Panc1 (cell line): ENCODE measurements at regions not wholly inside any gene's neighbourhood (a gene's known extent, or its start where the extent isn't known, plus 50 kb on each side); places are given as distances from the start of the nearest gene placed in this dataset.

ENCODE experiments used
- ATAC-seq: fragments of 200-7000 bp; cut with Tn5 transposase; 2 replicates; pipeline ENCODE4 v1.9.1; 2020; ENCODE audit warnings: mild to moderate bottlenecking, moderate library complexity
- BruUV-seq: library from RNA; stranded (reverse); fragments of 400-500 nt; replicated peaks from 2 replicates; lab custom pipeline; 2021; lab: Mats Ljungman, UMichigan
- CTCF ChIA-PET: fragments of 300-600 bp; sonication (Branson Sonifier 250); formaldehyde crosslinking; loops from one replicate; lab custom pipeline; 2022; ENCODE audit warnings: antibody characterized with exemption; lab: Charles Lee
- POLR2A ChIA-PET: fragments of 300-600 bp; sonication (Branson Sonifier 250); formaldehyde crosslinking; loops from one replicate; lab custom pipeline; 2022; ENCODE audit warnings: antibody characterized with exemption; lab: Charles Lee
- DNase-seq: peaks from one replicate; pipeline ENCODE4 v3.0.0-alpha.2; 2010; ENCODE audit warnings: low read depth, low spot score
- H3K27ac ChIP-seq: 2 replicates; pipeline ENCODE4 v1.5.1; 2011; ENCODE audit warnings: mild to moderate bottlenecking, low read length, inconsistent platforms
- H3K27me3 ChIP-seq: fragments of 200-500 bp; sonication (Bioruptor generic); 2 replicates; pipeline ENCODE4 v1.6.0; 2014; ENCODE audit warnings: low read length, inconsistent platforms; ENCODE audit not compliant: control insufficient read depth, insufficient read depth
- H3K36me3 ChIP-seq: fragments of 200-500 bp; sonication (Bioruptor generic); 2 replicates; pipeline ENCODE4 v1.5.1; 2014; ENCODE audit warnings: inconsistent platforms, mild to moderate bottlenecking, low read length, moderate library complexity; ENCODE audit not compliant: control insufficient read depth, insufficient read depth
- H3K4me1 ChIP-seq: 2 replicates; pipeline ENCODE4 v1.5.1; 2011; ENCODE audit warnings: inconsistent platforms, mild to moderate bottlenecking, low read length, moderate library complexity; ENCODE audit not compliant: control insufficient read depth, insufficient read depth
- H3K4me3 ChIP-seq, 2 experiments: 2 replicates each; pipeline ENCODE4 v1.5.1; 2011 to 2012; ENCODE audit warnings: low read depth in 2 of 2, low read length in 2 of 2, mild to moderate bottlenecking in 2 of 2, inconsistent platforms in 1 of 2, moderate library complexity in 1 of 2
- H3K9me3 ChIP-seq: fragments of 200-500 bp; sonication (Bioruptor generic); 2 replicates; pipeline ENCODE4 v1.5.1; 2014; ENCODE audit warnings: low read depth, mild to moderate bottlenecking, inconsistent platforms, low read length, moderate library complexity; ENCODE audit not compliant: control insufficient read depth, insufficient read depth
- CTCF ChIP-seq: fragments of 450-650 bp; IDR thresholded peaks from 2 replicates; pipeline ENCODE4 v1.5.1; 2017; ENCODE audit warnings: mild to moderate bottlenecking
- POLR2AphosphoS5 ChIP-seq: IDR thresholded peaks from 2 replicates; pipeline ENCODE4 v1.6.1; 2012; ENCODE audit warnings: mild to moderate bottlenecking, low read depth, low read length, moderate library complexity
- SIN3A ChIP-seq: IDR thresholded peaks from 2 replicates; pipeline ENCODE4 v1.6.1; 2012; ENCODE audit warnings: low read depth, mild to moderate bottlenecking, low read length, moderate library complexity, borderline replicate concordance; ENCODE audit not compliant: insufficient read depth
- TCF7L2 ChIP-seq: IDR thresholded peaks from 2 replicates; pipeline ENCODE4 v1.6.1; 2011; ENCODE audit warnings: mild to moderate bottlenecking, low read depth, low read length, inconsistent platforms
- in situ Hi-C: cut with HindIII; loops from 2 replicates; pipeline ENCODE4 v1.10.0; 2016; ENCODE audit warnings: low sequenced_read_pairs, low pct_unique_long_range_greater_than_20kb
- intact Hi-C: fragments of 100-400 bp; cut with micrococcal nuclease; formaldehyde crosslinking; loops from one replicate; pipeline ENCODE4 v1.10.0; 2022; ENCODE audit not compliant: unreplicated experiment
- TF ChIP-seq, protein P1 (sequence below), 2 experiments: IDR thresholded peaks; 2 replicates each; pipeline ENCODE4 v1.6.1; 2011 to 2012; ENCODE audit warnings: low read depth in 2 of 2, control low read depth in 1 of 2, low read length in 1 of 2, mild to moderate bottlenecking in 1 of 2, moderate library complexity in 1 of 2; ENCODE audit not compliant: insufficient read depth in 1 of 2

GRCh38 chr9:18268381-18268780, 205.6 kb upstream of the ADAMTSL1 start:
- intact Hi-C loops (loop anchor here (10.0 kb wide), 1 partner anchor 756 kb away; no protein-coding TSS in a partner anchor), in situ Hi-C loops (no loop called here)
- no peak overlapping the region for H3K4me3 ChIP-seq
- TF ChIP-seq SIN3A, result no peak
- TF ChIP-seq TCF7L2, result no peak
- no peak for TF ChIP-seq CTCF
- no peak for TF ChIP-seq POLR2AphosphoS5
- TF ChIP-seq, protein P1, sequence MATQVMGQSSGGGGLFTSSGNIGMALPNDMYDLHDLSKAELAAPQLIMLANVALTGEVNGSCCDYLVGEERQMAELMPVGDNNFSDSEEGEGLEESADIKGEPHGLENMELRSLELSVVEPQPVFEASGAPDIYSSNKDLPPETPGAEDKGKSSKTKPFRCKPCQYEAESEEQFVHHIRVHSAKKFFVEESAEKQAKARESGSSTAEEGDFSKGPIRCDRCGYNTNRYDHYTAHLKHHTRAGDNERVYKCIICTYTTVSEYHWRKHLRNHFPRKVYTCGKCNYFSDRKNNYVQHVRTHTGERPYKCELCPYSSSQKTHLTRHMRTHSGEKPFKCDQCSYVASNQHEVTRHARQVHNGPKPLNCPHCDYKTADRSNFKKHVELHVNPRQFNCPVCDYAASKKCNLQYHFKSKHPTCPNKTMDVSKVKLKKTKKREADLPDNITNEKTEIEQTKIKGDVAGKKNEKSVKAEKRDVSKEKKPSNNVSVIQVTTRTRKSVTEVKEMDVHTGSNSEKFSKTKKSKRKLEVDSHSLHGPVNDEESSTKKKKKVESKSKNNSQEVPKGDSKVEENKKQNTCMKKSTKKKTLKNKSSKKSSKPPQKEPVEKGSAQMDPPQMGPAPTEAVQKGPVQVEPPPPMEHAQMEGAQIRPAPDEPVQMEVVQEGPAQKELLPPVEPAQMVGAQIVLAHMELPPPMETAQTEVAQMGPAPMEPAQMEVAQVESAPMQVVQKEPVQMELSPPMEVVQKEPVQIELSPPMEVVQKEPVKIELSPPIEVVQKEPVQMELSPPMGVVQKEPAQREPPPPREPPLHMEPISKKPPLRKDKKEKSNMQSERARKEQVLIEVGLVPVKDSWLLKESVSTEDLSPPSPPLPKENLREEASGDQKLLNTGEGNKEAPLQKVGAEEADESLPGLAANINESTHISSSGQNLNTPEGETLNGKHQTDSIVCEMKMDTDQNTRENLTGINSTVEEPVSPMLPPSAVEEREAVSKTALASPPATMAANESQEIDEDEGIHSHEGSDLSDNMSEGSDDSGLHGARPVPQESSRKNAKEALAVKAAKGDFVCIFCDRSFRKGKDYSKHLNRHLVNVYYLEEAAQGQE (IDR thresholded peaks at IDR 0.05; ENCODE audit: insufficient read depth in 1 of 2, low read depth in 2 of 2, low read length in 1 of 2), result no peak
- H3K36me3 ChIP-seq, result no peaks in the 10 kb centered on the region
- H3K4me1 ChIP-seq, result no peaks in the 10 kb centered on the region
- DNase-seq (no peak), ATAC-seq (no peak)
- POLR2A ChIA-PET, result no interaction called here
- no peaks in the 10 kb centered on the region for H3K9me3 ChIP-seq
- H3K27ac ChIP-seq, result no peak overlapping the region
- no TSS peak for BruUV-seq
- CTCF ChIA-PET, result no interaction called here
- no peaks in the 10 kb centered on the region for H3K27me3 ChIP-seq

GRCh38 chr9:18269561-18269960, 204.4 kb upstream of the ADAMTSL1 start:
- BruUV-seq, result no TSS peak
- no peak for TF ChIP-seq CTCF
- TF ChIP-seq SIN3A, result no peak
- no peak for TF ChIP-seq TCF7L2
- Histone ChIP-seq H3K27ac (no peak overlapping the region), H3K9me3 (no peaks in the 10 kb centered on the region), H3K27me3 (no peaks in the 10 kb centered on the region), H3K4me1 (no peaks in the 10 kb centered on the region), H3K4me3 (no peak overlapping the region), H3K36me3 (no peaks in the 10 kb centered on the region)
- in situ Hi-C loops (no loop called here), intact Hi-C loops (loop anchor here (10.0 kb wide), 1 partner anchor 755 kb away; no protein-coding TSS in a partner anchor)
- ChIA-PET POLR2A (no interaction called here), CTCF (no interaction called here)
- no peak for ATAC-seq
- no peak for DNase-seq
